T-cell (primary cell): ENCODE measurements at regions not wholly inside any gene's neighbourhood (a gene's known extent, or its start where the extent isn't known, plus 50 kb on each side); places are given as distances from the start of the nearest gene placed in this dataset.

Experiments used
- ATAC-seq, 4 experiments: fragments of 200-7000 bp in 3 of 4; fragments of 150-1000 bp in 1 of 4; cut with Tn5 transposase; replicated peaks in 1 of 4; 1 replicate in 3 of 4; 2 replicates in 1 of 4; pipeline ENCODE4 v1.10.0; 2021; ENCODE audit warnings: moderate library complexity in 3 of 4, mild to moderate bottlenecking in 2 of 4, moderate number of reproducible peaks in 1 of 4
- CTCF ChIA-PET, 2 donors: fragments of 300-600 bp; sonication (Branson Sonifier 250); formaldehyde crosslinking; loops; one replicate each; lab custom pipeline; 2022; ENCODE audit warnings: antibody characterized with exemption in 2 of 2; lab: Charles Lee
- POLR2A ChIA-PET, 2 donors: fragments of 300-600 bp; sonication (Branson Sonifier 250); formaldehyde crosslinking; loops; one replicate each; lab custom pipeline; 2022; ENCODE audit warnings: antibody characterized with exemption in 2 of 2; lab: Charles Lee
- DNase-seq, 35 experiments: peaks; one replicate each; pipeline versions ENCODE4 v3.0.0 to v3.0.0-alpha.2; 2013 to 2023
- H3K27ac ChIP-seq: one replicate; pipeline ENCODE4 v1.5.1; 2013; ENCODE audit warnings: low read length
- H3K27me3 ChIP-seq, 2 experiments: replicated peaks in 1 of 2; 1 replicate in 1 of 2; 2 replicates in 1 of 2; pipeline versions ENCODE4 v1.6.1 to v1.7.0; 2013; ENCODE audit warnings: low read length in 1 of 2, mixed read lengths in 1 of 2; ENCODE audit not compliant: control insufficient read depth in 2 of 2, insufficient read depth in 2 of 2; ENCODE audit errors: extremely low read depth in 1 of 2
- H3K36me3 ChIP-seq, 2 donors: 1 replicate in 1 of 2; 2 replicates in 1 of 2; pipeline versions ENCODE4 v1.6.1 to v1.7.0; 2013; ENCODE audit warnings: low read length in 1 of 2; ENCODE audit not compliant: control insufficient read depth in 2 of 2, insufficient read depth in 1 of 2; ENCODE audit errors: extremely low read depth in 1 of 2
- H3K4me1 ChIP-seq, 2 experiments: 1 replicate in 1 of 2; 2 replicates in 1 of 2; pipeline versions ENCODE4 v1.6.1 to v1.7.0; 2013; ENCODE audit warnings: low read length in 2 of 2, mixed read lengths in 1 of 2; ENCODE audit not compliant: insufficient read depth in 2 of 2, control insufficient read depth in 1 of 2; ENCODE audit errors: extremely low read depth in 1 of 2
- H3K4me3 ChIP-seq, 2 donors: 1 replicate in 1 of 2; 2 replicates in 1 of 2; pipeline versions ENCODE4 v1.5.1 to v1.7.0; 2013; ENCODE audit warnings: mild to moderate bottlenecking in 2 of 2, low read length in 1 of 2, moderate library complexity in 1 of 2; ENCODE audit not compliant: control insufficient read depth in 1 of 2; ENCODE audit errors: extremely low read depth in 1 of 2
- H3K9me3 ChIP-seq: 2 replicates; pipeline ENCODE4 v1.7.0; 2013
- H3K27ac Mint-ChIP-seq, 2 donors: one replicate each; pipeline ENCODE4 v1.8.0; 2020 to 2021; ENCODE audit warnings: mild to moderate bottlenecking in 2 of 2, mixed read lengths in 2 of 2
- H3K27me3 Mint-ChIP-seq, 2 donors: one replicate each; pipeline ENCODE4 v1.8.0; 2021 to 2022; ENCODE audit warnings: mixed read lengths in 2 of 2
- H3K36me3 Mint-ChIP-seq: one replicate; pipeline ENCODE4 v1.8.0; 2021; ENCODE audit warnings: mixed read lengths
- H3K4me1 Mint-ChIP-seq, 3 donors: one replicate each; pipeline ENCODE4 v1.8.0; 2020 to 2022; ENCODE audit warnings: mixed read lengths in 3 of 3, mild to moderate bottlenecking in 1 of 3
- H3K4me3 Mint-ChIP-seq, 3 donors: one replicate each; pipeline ENCODE4 v1.8.0; 2020 to 2022; ENCODE audit warnings: mild to moderate bottlenecking in 3 of 3, mixed read lengths in 3 of 3, moderate library complexity in 3 of 3
- H3K9me3 Mint-ChIP-seq, 3 donors: one replicate each; pipeline ENCODE4 v1.8.0; 2020 to 2022; ENCODE audit warnings: mixed read lengths in 3 of 3
- WGBS: methylation state at CpG from one replicate; pipeline ENCODE4 v1.1.5; 2013; ENCODE audit warnings: missing lambda C conversion rate; ENCODE audit not compliant: insufficient coverage; 5-methylcytosine and 5-hydroxymethylcytosine counted together

DNA sequence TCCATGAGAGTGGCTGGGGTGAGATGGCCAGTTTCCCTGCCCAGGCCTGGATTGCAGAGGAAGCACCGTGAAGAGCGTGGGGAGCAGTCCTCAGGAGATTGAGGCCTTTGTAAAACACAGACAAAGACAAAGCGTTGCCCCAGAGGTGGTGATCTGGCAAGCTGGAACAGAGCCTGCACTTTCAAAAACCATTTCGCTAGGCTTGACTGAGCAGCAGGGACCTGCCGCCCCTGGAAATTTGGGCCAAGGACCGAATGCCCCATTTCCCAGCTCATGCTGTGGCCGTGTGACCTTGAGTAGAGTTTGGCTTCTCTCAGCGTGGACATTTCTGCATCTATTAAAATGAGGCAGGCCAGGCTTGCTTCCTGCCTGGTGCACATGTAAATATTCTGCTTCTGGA is 381.4 kb downstream of the BCOR start:
- ChIA-PET POLR2A (no interaction called here), CTCF (no interaction called here)
- H3K9me3 Mint-ChIP-seq: no peaks in the 10 kb centered on the region
- H3K9me3 ChIP-seq: no peaks in the 10 kb centered on the region
- DNase-seq (no peak), ATAC-seq (no peak)
- H3K27ac ChIP-seq: no peak overlapping the region
- H3K4me1 Mint-ChIP-seq: no peaks in the 10 kb centered on the region
- H3K36me3 ChIP-seq: no peaks in the 10 kb centered on the region
- no peak overlapping the region for H3K4me3 Mint-ChIP-seq
- no peaks in the 10 kb centered on the region for H3K27me3 ChIP-seq
- H3K36me3 Mint-ChIP-seq: no peaks in the 10 kb centered on the region
- H3K4me1 ChIP-seq: no peaks in the 10 kb centered on the region
- H3K4me3 ChIP-seq: no peak overlapping the region
- H3K27me3 Mint-ChIP-seq: peaks cover 0 to 8% of the 10 kb centered on the region in 2 donors
- WGBS: 88% methylated on average over 4 of the region's 8 CpGs
- H3K27ac Mint-ChIP-seq: no peak overlapping the region

DNA sequence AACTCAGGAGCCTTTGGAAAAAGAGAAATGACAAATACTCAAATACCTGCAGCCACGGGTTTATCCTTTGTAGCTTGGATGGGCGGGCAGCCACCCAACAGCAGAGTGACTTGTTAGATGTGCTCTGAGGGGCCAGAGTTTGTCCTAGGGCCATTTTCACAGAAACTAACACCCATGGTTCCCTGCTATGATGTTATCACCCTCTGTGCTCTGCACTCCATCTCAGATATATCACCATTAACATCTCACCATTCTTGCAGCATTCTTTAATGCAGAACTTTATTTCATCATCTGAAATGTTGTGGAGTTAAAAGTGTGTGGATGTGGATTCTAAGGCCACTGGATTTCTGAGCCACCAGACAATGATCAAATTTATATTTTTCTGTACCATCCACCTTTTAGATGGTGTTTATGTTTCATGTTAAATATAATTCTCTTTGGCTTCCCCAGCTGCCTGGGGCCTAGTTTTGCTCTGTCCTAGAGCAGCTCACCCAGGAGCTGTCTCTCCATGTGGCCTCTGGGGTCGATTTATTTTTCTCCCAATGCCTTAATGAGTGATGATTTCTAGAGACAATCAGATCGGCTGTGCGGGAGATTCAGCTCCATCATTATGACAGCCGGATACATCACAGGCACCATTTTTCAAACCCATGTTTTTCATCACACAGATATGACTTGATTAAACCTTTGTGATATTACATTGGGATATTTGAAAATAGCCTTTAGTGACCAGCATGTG is 380.8 kb downstream of the BCOR start:
- DNase-seq: no peak
- H3K4me3 ChIP-seq: no peak overlapping the region
- Mint-ChIP-seq H3K4me1 (no peaks in the 10 kb centered on the region), H3K27ac (no peak overlapping the region), H3K9me3 (no peaks in the 10 kb centered on the region), H3K4me3 (no peak overlapping the region), H3K36me3 (no peaks in the 10 kb centered on the region), H3K27me3 (peaks cover 0 to 8% of the 10 kb centered on the region in 2 donors)
- H3K27me3 ChIP-seq: no peaks in the 10 kb centered on the region
- H3K9me3 ChIP-seq: no peaks in the 10 kb centered on the region
- H3K4me1 ChIP-seq: no peaks in the 10 kb centered on the region
- ChIA-PET POLR2A (no interaction called here), CTCF (no interaction called here)
- 60% methylated on average over 1 of the region's 6 CpGs for WGBS
- H3K36me3 ChIP-seq: no peaks in the 10 kb centered on the region
- H3K27ac ChIP-seq: no peak overlapping the region
- no peak for ATAC-seq

DNA sequence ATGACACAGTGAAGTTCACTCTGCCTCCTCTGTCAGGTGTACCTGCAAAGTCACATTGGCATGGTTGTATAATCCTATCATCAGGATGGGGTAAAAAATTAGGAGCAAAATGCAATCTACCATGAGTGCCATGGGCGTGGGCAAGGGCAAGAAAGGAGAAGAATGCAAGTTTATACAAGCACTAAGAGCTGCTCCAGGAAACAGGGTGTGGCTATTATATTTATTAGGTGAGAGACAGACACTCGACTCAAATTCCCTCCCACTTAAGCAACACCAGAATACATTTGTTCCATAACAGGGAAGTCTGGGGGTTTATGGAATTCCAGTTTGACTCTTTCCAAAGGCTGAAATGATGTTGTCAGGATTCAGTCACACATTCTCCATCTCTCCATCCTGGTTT is 378.8 kb downstream of the BCOR start:
- ATAC-seq (no peak), DNase-seq (no peak)
- Mint-ChIP-seq H3K27ac (no peak overlapping the region), H3K4me3 (no peak overlapping the region), H3K27me3 (peaks cover 0 to 15% of the 10 kb centered on the region in 2 donors), H3K4me1 (no peaks in the 10 kb centered on the region), H3K36me3 (no peaks in the 10 kb centered on the region), H3K9me3 (no peaks in the 10 kb centered on the region)
- H3K27ac ChIP-seq: no peak overlapping the region
- no peaks in the 10 kb centered on the region for H3K27me3 ChIP-seq
- WGBS: no CpG with 5 or more reads among the region's 2 CpGs
- ChIA-PET CTCF (no interaction called here), POLR2A (no interaction called here)
- H3K9me3 ChIP-seq: no peaks in the 10 kb centered on the region
- no peak overlapping the region for H3K4me3 ChIP-seq
- H3K4me1 ChIP-seq: no peaks in the 10 kb centered on the region
- no peaks in the 10 kb centered on the region for H3K36me3 ChIP-seq

DNA sequence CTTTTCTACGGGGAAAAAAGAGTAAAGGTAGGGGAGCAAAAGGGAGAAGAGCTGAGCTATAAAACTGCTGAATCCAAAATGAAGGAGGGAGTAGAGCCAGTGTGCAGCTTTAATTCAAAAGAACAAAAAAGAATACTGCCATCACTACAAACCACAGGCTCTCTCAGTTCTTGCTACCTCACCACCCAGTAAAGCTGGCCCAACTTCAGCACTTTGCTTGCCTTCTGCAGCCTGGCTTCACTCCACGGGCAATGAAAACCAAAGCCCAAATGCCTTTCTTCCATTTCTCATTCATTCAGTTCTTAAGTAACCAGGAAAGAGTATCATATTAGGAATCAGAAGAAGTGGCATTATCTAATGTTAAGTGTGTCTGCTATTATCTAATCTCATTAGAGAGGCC is 376.8 kb downstream of the BCOR start:
- H3K36me3 ChIP-seq: no peaks in the 10 kb centered on the region
- WGBS: no CpG with 5 or more reads among the region's 2 CpGs
- H3K4me1 ChIP-seq: peaks cover 0 to 9% of the 10 kb centered on the region in 2 experiments
- Mint-ChIP-seq H3K4me3 (no peak overlapping the region), H3K27me3 (peaks cover 0 to 10% of the 10 kb centered on the region in 2 donors), H3K36me3 (no peaks in the 10 kb centered on the region), H3K9me3 (no peaks in the 10 kb centered on the region), H3K4me1 (peaks cover 0 to 7% (median 5%) of the 10 kb centered on the region in 3 donors), H3K27ac (no peak overlapping the region)
- no peak overlapping the region for H3K27ac ChIP-seq
- H3K4me3 ChIP-seq: no peak overlapping the region
- no peaks in the 10 kb centered on the region for H3K27me3 ChIP-seq
- no peaks in the 10 kb centered on the region for H3K9me3 ChIP-seq
- ATAC-seq (no peak), DNase-seq (no peak)
- POLR2A ChIA-PET: no interaction called here
- CTCF ChIA-PET: no interaction called here

DNA sequence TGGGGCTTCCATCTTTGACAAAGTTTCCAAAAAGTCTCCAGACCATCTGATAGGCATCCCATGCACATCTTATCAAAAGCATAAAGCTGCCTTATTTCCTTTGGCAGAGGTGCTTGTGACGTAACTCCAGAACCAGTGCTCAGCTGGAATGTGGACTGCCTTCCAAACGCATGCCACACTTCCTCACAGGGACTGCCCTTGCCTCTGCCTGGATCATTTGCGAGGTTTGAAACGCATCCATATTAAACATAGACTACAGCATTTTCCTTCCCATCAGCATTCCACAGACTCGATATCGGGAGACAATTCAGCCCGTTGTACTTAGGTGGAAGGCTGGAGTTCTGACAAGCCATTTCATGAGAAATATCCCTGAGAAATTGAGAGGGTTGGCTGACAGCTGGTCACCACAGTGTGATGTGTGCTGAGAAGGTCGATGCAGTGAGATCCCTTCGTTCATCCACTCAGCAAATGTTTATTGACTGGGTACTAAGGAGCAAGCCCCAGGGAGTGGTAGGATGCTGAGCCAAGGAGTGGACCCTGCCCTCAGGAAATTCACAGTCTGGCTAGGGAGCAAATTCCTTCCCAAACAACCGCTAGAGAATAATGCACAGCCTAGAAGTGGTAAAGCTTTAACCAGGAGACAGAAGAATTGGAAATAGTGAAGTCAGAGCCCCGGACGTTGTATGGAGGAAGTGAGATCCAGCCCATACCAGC is 376.0 kb downstream of the BCOR start:
- no CpG with 5 or more reads among the region's 12 CpGs for WGBS
- Mint-ChIP-seq H3K27ac (no peak overlapping the region), H3K36me3 (no peaks in the 10 kb centered on the region), H3K27me3 (peaks cover 0 to 10% of the 10 kb centered on the region in 2 donors), H3K9me3 (no peaks in the 10 kb centered on the region), H3K4me1 (peaks cover 0 to 7% (median 5%) of the 10 kb centered on the region in 3 donors), H3K4me3 (no peak overlapping the region)
- Histone ChIP-seq H3K4me1 (peaks cover 0 to 9% of the 10 kb centered on the region in 2 experiments), H3K27ac (no peak overlapping the region), H3K9me3 (no peaks in the 10 kb centered on the region), H3K36me3 (no peaks in the 10 kb centered on the region), H3K27me3 (no peaks in the 10 kb centered on the region), H3K4me3 (no peak overlapping the region)
- POLR2A ChIA-PET: no interaction called here
- ATAC-seq: no peak
- no peak for DNase-seq
- CTCF ChIA-PET: no interaction called here

DNA sequence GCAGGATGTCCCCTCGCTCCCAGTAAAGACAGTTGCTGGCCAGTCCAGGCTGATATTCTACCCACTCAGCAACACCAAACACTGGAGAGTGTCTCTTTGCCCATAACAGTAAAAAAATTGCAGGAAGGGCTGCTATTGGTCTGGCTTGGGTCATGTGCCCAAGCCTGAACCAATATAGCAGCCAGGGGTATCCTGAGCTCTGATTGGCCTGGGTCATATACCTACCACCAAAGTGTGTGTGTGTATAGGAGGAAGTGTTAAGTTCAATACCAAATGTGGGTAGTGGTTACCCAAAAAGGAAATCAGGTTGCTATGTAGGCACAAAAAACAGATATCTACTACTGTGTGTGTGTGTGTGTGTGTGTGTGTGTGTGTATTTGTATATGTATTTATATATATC is 373.2 kb downstream of the BCOR start:
- peaks cover 0 to 7% (median 5%) of the 10 kb centered on the region in 3 donors for H3K4me1 Mint-ChIP-seq
- H3K27ac Mint-ChIP-seq: no peak overlapping the region
- ChIA-PET POLR2A (no interaction called here), CTCF (no interaction called here)
- H3K27me3 ChIP-seq: peaks cover 0 to 3% of the 10 kb centered on the region in 2 experiments
- no peaks in the 10 kb centered on the region for H3K36me3 ChIP-seq
- no peaks in the 10 kb centered on the region for H3K36me3 Mint-ChIP-seq
- peak in 2 of 4 experiments; percentile 30 to 69 for ATAC-seq
- peaks cover 0 to 5% (median 0%) of the 10 kb centered on the region in 3 donors for H3K9me3 Mint-ChIP-seq
- H3K27me3 Mint-ChIP-seq: peaks cover 0 to 23% of the 10 kb centered on the region in 2 donors
- H3K4me1 ChIP-seq: peaks cover 0 to 9% of the 10 kb centered on the region in 2 experiments
- H3K4me3 ChIP-seq: no peak overlapping the region
- H3K9me3 ChIP-seq: no peaks in the 10 kb centered on the region
- no peak overlapping the region for H3K4me3 Mint-ChIP-seq
- DNase-seq: peak in 1 of 35 experiments; percentile 20
- no CpG with 5 or more reads among the region's 1 CpG for WGBS
- H3K27ac ChIP-seq: no peak overlapping the region
